IPS-15b (cell line): ENCODE measurements at regions not wholly inside any gene's neighbourhood (a gene's known extent, or its start where the extent isn't known, plus 50 kb on each side); places are given as distances from the start of the nearest gene placed in this dataset.
"Not testable (repeated sequence)": the region's sequence is repeated elsewhere in the genome, so short reads cannot be mapped to it uniquely, and the experiment has no call there.

ENCODE experiments used
- H3K27me3 ChIP-seq: one replicate; pipeline ENCODE4 v1.6.1; 2013; ENCODE audit warnings: low read length; ENCODE audit not compliant: control insufficient read depth, insufficient read depth
- H3K36me3 ChIP-seq: one replicate; pipeline ENCODE4 v1.6.1; 2013; ENCODE audit warnings: low read length; ENCODE audit not compliant: control insufficient read depth, insufficient read depth
- H3K4me1 ChIP-seq: one replicate; pipeline ENCODE4 v1.6.1; 2013; ENCODE audit warnings: mild to moderate bottlenecking, low read length; ENCODE audit not compliant: control insufficient read depth, insufficient read depth
- H3K4me3 ChIP-seq: one replicate; pipeline ENCODE4 v1.5.1; 2013; ENCODE audit warnings: low read depth, low read length
- H3K9ac ChIP-seq: one replicate; pipeline ENCODE4 v1.6.1; 2013; ENCODE audit warnings: low read depth, mild to moderate bottlenecking, low read length
- H3K9me3 ChIP-seq: one replicate; pipeline ENCODE4 v1.6.1; 2013; ENCODE audit warnings: mild to moderate bottlenecking, low read length; ENCODE audit not compliant: control insufficient read depth, insufficient read depth

- not testable (repeated sequence) for H3K27me3 ChIP-seq, H3K9me3 ChIP-seq, H3K4me3 ChIP-seq, H3K4me1 ChIP-seq, H3K9ac ChIP-seq, H3K36me3 ChIP-seq
Observed at GRCh38 chr1:245102149-245102548, 52.6 kb upstream of the KIF26B start.

- no peaks in the 10 kb centered on the region for H3K36me3 ChIP-seq
- no peak overlapping the region for H3K4me3 ChIP-seq
- H3K4me1 ChIP-seq: peaks cover 4% of the 10 kb centered on the region
- H3K9me3 ChIP-seq: no peaks in the 10 kb centered on the region
- no peak overlapping the region for H3K9ac ChIP-seq
- H3K27me3 ChIP-seq: no peaks in the 10 kb centered on the region
Observed at GRCh38 chr1:245099401-245099800, 55.4 kb upstream of the KIF26B start.

GRCh38 chr1:245098924-245099323 is 55.9 kb upstream of the KIF26B start:
- Histone ChIP-seq H3K27me3 (no peaks in the 10 kb centered on the region), H3K4me3 (no peak overlapping the region), H3K9me3 (no peaks in the 10 kb centered on the region), H3K9ac (no peak overlapping the region), H3K36me3 (no peaks in the 10 kb centered on the region), H3K4me1 (peaks cover 4% of the 10 kb centered on the region)

GRCh38 chr1:245096311-245097066 is 58.3 kb upstream of the KIF26B start:
- H3K4me1 ChIP-seq: peaks cover 4% of the 10 kb centered on the region
- no peaks in the 10 kb centered on the region for H3K27me3 ChIP-seq
- no peak overlapping the region for H3K9ac ChIP-seq
- no peaks in the 10 kb centered on the region for H3K36me3 ChIP-seq
- no peak overlapping the region for H3K4me3 ChIP-seq
- H3K9me3 ChIP-seq: no peaks in the 10 kb centered on the region

GRCh38 chr1:245095903-245096302 is 58.9 kb upstream of the KIF26B start:
- H3K27me3 ChIP-seq: no peaks in the 10 kb centered on the region
- no peaks in the 10 kb centered on the region for H3K36me3 ChIP-seq
- no peak overlapping the region for H3K4me3 ChIP-seq
- peaks cover 4% of the 10 kb centered on the region for H3K4me1 ChIP-seq
- no peaks in the 10 kb centered on the region for H3K9me3 ChIP-seq
- H3K9ac ChIP-seq: no peak overlapping the region

GRCh38 chr1:245094954-245095353 is 59.8 kb upstream of the KIF26B start:
- H3K27me3 ChIP-seq: no peaks in the 10 kb centered on the region
- no peak overlapping the region for H3K9ac ChIP-seq
- H3K4me3 ChIP-seq: no peak overlapping the region
- peaks cover 4% of the 10 kb centered on the region for H3K4me1 ChIP-seq
- H3K36me3 ChIP-seq: no peaks in the 10 kb centered on the region
- no peaks in the 10 kb centered on the region for H3K9me3 ChIP-seq

GRCh38 chr1:245094092-245094491 is 60.7 kb upstream of the KIF26B start:
- H3K4me1 ChIP-seq: no peaks in the 10 kb centered on the region
- H3K36me3 ChIP-seq: no peaks in the 10 kb centered on the region
- H3K27me3 ChIP-seq: no peaks in the 10 kb centered on the region
- no peak overlapping the region for H3K4me3 ChIP-seq
- H3K9me3 ChIP-seq: no peaks in the 10 kb centered on the region
- H3K9ac ChIP-seq: no peak overlapping the region

GRCh38 chr1:245092638-245092976 is 62.2 kb upstream of the KIF26B start:
- Histone ChIP-seq H3K27me3 (no peaks in the 10 kb centered on the region), H3K36me3 (no peaks in the 10 kb centered on the region), H3K4me3 (no peak overlapping the region), H3K4me1 (no peaks in the 10 kb centered on the region), H3K9me3 (no peaks in the 10 kb centered on the region), H3K9ac (no peak overlapping the region)

- no peak overlapping the region for H3K9ac ChIP-seq
Observed at GRCh38 chr1:245091818-245092637, 62.8 kb upstream of the KIF26B start.

GRCh38 chr1:245091171-245091621 is 63.6 kb upstream of the KIF26B start:
- H3K4me3 ChIP-seq: no peak overlapping the region
- no peak overlapping the region for H3K9ac ChIP-seq
- no peaks in the 10 kb centered on the region for H3K36me3 ChIP-seq
- H3K4me1 ChIP-seq: no peaks in the 10 kb centered on the region
- no peaks in the 10 kb centered on the region for H3K27me3 ChIP-seq
- no peaks in the 10 kb centered on the region for H3K9me3 ChIP-seq

More at GRCh38 chr1:245091818-245092637, 62.8 kb upstream of the KIF26B start:
- H3K27me3 ChIP-seq: no peaks in the 10 kb centered on the region
- H3K4me1 ChIP-seq: no peaks in the 10 kb centered on the region
- H3K36me3 ChIP-seq: no peaks in the 10 kb centered on the region
- no peaks in the 10 kb centered on the region for H3K9me3 ChIP-seq
- no peak overlapping the region for H3K4me3 ChIP-seq

- Histone ChIP-seq H3K36me3 (no peaks in the 10 kb centered on the region), H3K4me1 (no peaks in the 10 kb centered on the region), H3K27me3 (no peaks in the 10 kb centered on the region), H3K4me3 (no peak overlapping the region), H3K9ac (no peak overlapping the region), H3K9me3 (no peaks in the 10 kb centered on the region)
Observed at GRCh38 chr1:245090491-245091090, 64.2 kb upstream of the KIF26B start.

GRCh38 chr1:245087723-245088122 is 67.1 kb upstream of the KIF26B start:
- Histone ChIP-seq H3K9me3 (no peaks in the 10 kb centered on the region), H3K27me3 (no peaks in the 10 kb centered on the region), H3K36me3 (no peaks in the 10 kb centered on the region), H3K9ac (no peak overlapping the region), H3K4me3 (no peak overlapping the region), H3K4me1 (no peaks in the 10 kb centered on the region)
